ENCODE measurements at regions not wholly inside any gene's neighbourhood (a gene's known extent, or its start where the extent isn't known, plus 50 kb on each side); places are given as distances from the start of the nearest gene placed in this dataset.

GRCh38 chr1:82690411-82690810 lies 889.7 kb downstream of the ADGRL2 start:
- Histone ChIP-seq H3K27ac (ENCODE audit: low read length) (no peak overlapping the region), H3K4me1 (ENCODE audit: insufficient read depth, low read length) (no peaks in the 10 kb centered on the region), H3K9ac (ENCODE audit: low read depth, low read length) (no peak overlapping the region), H3K9me3 (ENCODE audit: insufficient read depth, low read depth, low read length) (peaks cover 16% of the 10 kb centered on the region; the same call in 1 of the 2 replicates), H3K36me3 (ENCODE audit: insufficient read depth, low read depth, low read length) (no peaks in the 10 kb centered on the region), H3K27me3 (ENCODE audit: insufficient read depth, low read length) (no peaks in the 10 kb centered on the region), H3K4me3 (ENCODE audit: low read length) (no peak overlapping the region)

DNA sequence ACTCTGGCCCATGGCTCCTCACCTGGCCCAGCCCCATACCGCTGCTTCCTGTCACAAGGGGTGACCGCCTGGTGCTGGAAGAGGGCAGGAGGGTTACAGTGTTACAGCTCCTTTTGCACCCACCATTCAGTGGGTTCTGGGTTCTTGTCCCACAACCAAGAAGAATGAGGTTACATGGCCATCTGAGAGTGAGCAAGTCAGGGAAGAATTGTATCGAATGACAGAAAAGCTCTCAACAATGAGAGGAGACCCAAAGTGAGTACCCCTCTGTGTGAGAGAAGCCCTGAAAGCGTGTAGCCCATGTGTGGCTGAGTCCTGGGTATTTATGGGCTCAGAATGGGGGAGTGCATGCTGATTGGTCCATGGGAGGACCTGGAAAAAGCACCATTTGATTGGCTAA lies 888.5 kb downstream of the ADGRL2 start:
- H3K4me3 ChIP-seq (ENCODE audit: low read length), result no peak overlapping the region
- no peaks in the 10 kb centered on the region for H3K36me3 ChIP-seq (ENCODE audit: insufficient read depth, low read depth, low read length)
- H3K27ac ChIP-seq (ENCODE audit: low read length), result no peak overlapping the region
- no peaks in the 10 kb centered on the region for H3K4me1 ChIP-seq (ENCODE audit: insufficient read depth, low read length)
- no peaks in the 10 kb centered on the region for H3K27me3 ChIP-seq (ENCODE audit: insufficient read depth, low read length)
- no peak overlapping the region for H3K9ac ChIP-seq (ENCODE audit: low read depth, low read length)
- peaks cover 16% of the 10 kb centered on the region; the same call in 1 of the 2 replicates for H3K9me3 ChIP-seq (ENCODE audit: insufficient read depth, low read depth, low read length)

DNA sequence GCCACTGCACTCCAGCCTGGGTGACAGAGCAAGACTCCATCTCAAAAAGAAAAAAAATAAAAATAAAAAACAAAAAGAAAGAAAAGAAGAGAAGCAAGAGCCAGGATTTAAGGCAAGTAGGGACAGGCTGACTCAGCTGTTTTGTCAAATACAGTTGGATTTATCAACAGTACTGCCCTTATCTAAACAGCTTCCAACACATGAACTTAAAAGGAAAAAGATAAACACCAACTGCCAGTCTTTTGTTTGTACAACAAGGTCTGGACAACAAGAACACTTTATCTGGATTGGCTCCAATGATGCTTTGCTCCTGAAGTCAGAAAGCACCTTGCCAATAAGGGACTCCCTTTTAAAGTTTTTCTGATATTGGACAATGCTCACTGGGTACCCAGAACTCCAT lies 886.0 kb downstream of the ADGRL2 start:
- Histone ChIP-seq H3K4me3 (ENCODE audit: low read length) (no peak overlapping the region), H3K4me1 (ENCODE audit: insufficient read depth, low read length) (no peaks in the 10 kb centered on the region)

GRCh38 chr1:82646888-82647287 lies 846.2 kb downstream of the ADGRL2 start:
- no peaks in the 10 kb centered on the region for H3K9me3 ChIP-seq (ENCODE audit: insufficient read depth, low read depth, low read length)

More for the DNA sequence above, 886.0 kb downstream of the ADGRL2 start:
- Histone ChIP-seq H3K9ac (ENCODE audit: low read depth, low read length) (no peak overlapping the region), H3K27ac (ENCODE audit: low read length) (no peak overlapping the region), H3K27me3 (ENCODE audit: insufficient read depth, low read length) (no peaks in the 10 kb centered on the region), H3K9me3 (ENCODE audit: insufficient read depth, low read depth, low read length) (peaks cover 16% of the 10 kb centered on the region; the same call in 1 of the 2 replicates), H3K36me3 (ENCODE audit: insufficient read depth, low read depth, low read length) (no peaks in the 10 kb centered on the region)

GRCh38 chr1:82646336-82646735 lies 845.6 kb downstream of the ADGRL2 start:
- Histone ChIP-seq H3K27ac (ENCODE audit: low read length) (no peak overlapping the region), H3K4me3 (ENCODE audit: low read length) (no peak overlapping the region), H3K36me3 (ENCODE audit: insufficient read depth, low read depth, low read length) (no peaks in the 10 kb centered on the region), H3K27me3 (ENCODE audit: insufficient read depth, low read length) (no peaks in the 10 kb centered on the region), H3K9ac (ENCODE audit: low read depth, low read length) (no peak overlapping the region), H3K4me1 (ENCODE audit: insufficient read depth, low read length) (peaks cover 7% of the 10 kb centered on the region; the same call in 1 of the 2 replicates), H3K9me3 (ENCODE audit: insufficient read depth, low read depth, low read length) (no peaks in the 10 kb centered on the region)

More at GRCh38 chr1:82646888-82647287, 846.2 kb downstream of the ADGRL2 start:
- Histone ChIP-seq H3K4me3 (ENCODE audit: low read length) (no peak overlapping the region), H3K36me3 (ENCODE audit: insufficient read depth, low read depth, low read length) (no peaks in the 10 kb centered on the region), H3K27ac (ENCODE audit: low read length) (no peak overlapping the region), H3K27me3 (ENCODE audit: insufficient read depth, low read length) (no peaks in the 10 kb centered on the region), H3K9ac (ENCODE audit: low read depth, low read length) (no peak overlapping the region), H3K4me1 (ENCODE audit: insufficient read depth, low read length) (peaks cover 7% of the 10 kb centered on the region; the same call in 1 of the 2 replicates)

DNA sequence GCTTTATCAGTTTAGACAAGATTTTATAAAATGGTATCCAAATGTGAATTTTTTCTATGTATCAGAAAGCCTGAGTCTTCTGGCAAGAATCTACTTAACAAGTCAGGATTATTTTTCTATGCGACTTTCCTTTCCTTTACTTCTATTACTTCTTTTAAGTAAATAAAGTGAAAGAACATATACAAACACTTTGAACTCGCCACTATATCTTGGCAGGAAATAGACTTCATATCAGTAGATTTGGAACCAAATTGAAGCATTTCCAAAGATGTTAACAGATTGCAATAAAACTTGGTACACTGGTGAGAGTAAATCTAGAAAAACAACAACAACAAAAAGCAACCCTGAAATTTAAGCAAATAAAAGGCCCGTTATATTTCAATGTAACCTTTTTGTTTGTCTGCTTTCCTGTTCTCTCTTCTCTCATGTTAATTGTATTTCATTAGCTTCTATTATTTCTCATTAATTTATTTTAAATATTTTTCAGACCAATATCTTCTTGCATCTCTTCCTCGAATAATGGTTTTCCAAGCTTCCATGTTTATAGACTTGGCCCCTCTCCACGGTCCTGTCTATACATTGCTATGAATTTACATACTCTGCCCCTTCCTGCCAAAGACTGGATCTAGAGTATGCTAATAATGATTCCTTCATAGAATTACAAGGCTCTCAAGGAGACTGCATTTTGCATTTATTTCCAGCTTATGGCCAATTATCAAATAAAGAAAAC lies 843.6 kb downstream of the ADGRL2 start:
- H3K36me3 ChIP-seq (ENCODE audit: insufficient read depth, low read depth, low read length), result no peaks in the 10 kb centered on the region
- H3K4me1 ChIP-seq (ENCODE audit: insufficient read depth, low read length), result peaks cover 7% of the 10 kb centered on the region; the same call in 1 of the 2 replicates
- H3K27ac ChIP-seq (ENCODE audit: low read length), result no peak overlapping the region
- no peak overlapping the region for H3K4me3 ChIP-seq (ENCODE audit: low read length)
- no peaks in the 10 kb centered on the region for H3K9me3 ChIP-seq (ENCODE audit: insufficient read depth, low read depth, low read length)
- no peak overlapping the region for H3K9ac ChIP-seq (ENCODE audit: low read depth, low read length)
- H3K27me3 ChIP-seq (ENCODE audit: insufficient read depth, low read length), result no peaks in the 10 kb centered on the region

DNA sequence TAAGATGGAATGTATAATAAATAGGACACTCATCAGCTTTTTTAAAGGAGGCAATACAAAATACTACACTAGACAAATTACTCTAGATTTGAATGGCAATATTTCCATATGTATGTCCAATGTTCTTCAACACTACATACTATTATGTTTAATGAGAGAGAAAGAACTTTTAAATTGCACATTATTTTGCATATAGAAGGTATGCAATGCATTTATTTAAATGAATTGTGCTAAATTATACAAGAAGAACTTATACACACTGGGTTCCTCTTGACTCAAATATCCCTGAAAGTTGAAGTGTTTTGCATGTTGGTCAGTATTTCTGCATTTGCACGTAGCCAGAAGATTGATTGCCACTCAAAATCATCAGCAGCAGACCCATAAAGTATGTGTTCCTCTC lies 839.6 kb downstream of the ADGRL2 start:
- Histone ChIP-seq H3K27ac (ENCODE audit: low read length) (no peak overlapping the region), H3K36me3 (ENCODE audit: insufficient read depth, low read depth, low read length) (no peaks in the 10 kb centered on the region), H3K9me3 (ENCODE audit: insufficient read depth, low read depth, low read length) (no peaks in the 10 kb centered on the region), H3K27me3 (ENCODE audit: insufficient read depth, low read length) (no peaks in the 10 kb centered on the region), H3K4me1 (ENCODE audit: insufficient read depth, low read length) (no peaks in the 10 kb centered on the region), H3K4me3 (ENCODE audit: low read length) (no peak overlapping the region), H3K9ac (ENCODE audit: low read depth, low read length) (no peak overlapping the region)

GRCh38 chr1:82634266-82634665 lies 833.5 kb downstream of the ADGRL2 start:
- no peak overlapping the region for H3K27ac ChIP-seq (ENCODE audit: low read length)
- no peak overlapping the region for H3K9ac ChIP-seq (ENCODE audit: low read depth, low read length)
- H3K9me3 ChIP-seq (ENCODE audit: insufficient read depth, low read depth, low read length), result no peaks in the 10 kb centered on the region
- no peaks in the 10 kb centered on the region for H3K4me1 ChIP-seq (ENCODE audit: insufficient read depth, low read length)
- H3K4me3 ChIP-seq (ENCODE audit: low read length), result no peak overlapping the region
- no peaks in the 10 kb centered on the region for H3K27me3 ChIP-seq (ENCODE audit: insufficient read depth, low read length)
- H3K36me3 ChIP-seq (ENCODE audit: insufficient read depth, low read depth, low read length), result no peaks in the 10 kb centered on the region

- Histone ChIP-seq H3K9me3 (ENCODE audit: insufficient read depth, low read depth, low read length) (no peaks in the 10 kb centered on the region), H3K4me3 (ENCODE audit: low read length) (no peak overlapping the region), H3K27me3 (ENCODE audit: insufficient read depth, low read length) (no peaks in the 10 kb centered on the region), H3K27ac (ENCODE audit: low read length) (no peak overlapping the region), H3K9ac (ENCODE audit: low read depth, low read length) (no peak overlapping the region), H3K36me3 (ENCODE audit: insufficient read depth, low read depth, low read length) (no peaks in the 10 kb centered on the region), H3K4me1 (ENCODE audit: insufficient read depth, low read length) (no peaks in the 10 kb centered on the region)
Measured at GRCh38 chr1:82632155-82632554, 831.4 kb downstream of the ADGRL2 start.

DNA sequence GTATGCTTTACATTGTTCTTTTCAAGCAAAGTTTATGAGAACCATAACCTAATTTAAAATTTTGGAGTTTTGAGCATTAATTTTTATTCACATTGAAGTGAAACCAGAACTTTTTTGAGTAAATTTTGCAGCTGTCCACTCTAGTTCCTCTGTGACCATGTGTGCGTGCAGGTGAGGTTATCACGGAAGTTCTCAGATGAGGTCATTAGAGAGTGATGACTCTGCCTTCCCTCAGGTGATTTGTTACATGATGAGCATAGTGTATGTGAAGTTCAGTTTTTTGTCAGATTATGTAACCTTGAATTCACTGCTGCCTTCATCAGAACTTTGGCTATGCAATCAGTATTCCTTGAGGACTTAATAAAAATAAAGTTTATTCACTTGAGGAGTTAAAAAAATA lies 828.2 kb downstream of the ADGRL2 start:
- Histone ChIP-seq H3K4me3 (ENCODE audit: low read length) (no peak overlapping the region), H3K4me1 (ENCODE audit: insufficient read depth, low read length) (no peaks in the 10 kb centered on the region), H3K9me3 (ENCODE audit: insufficient read depth, low read depth, low read length) (peaks cover 31% of the 10 kb centered on the region), H3K27ac (ENCODE audit: low read length) (no peak overlapping the region), H3K36me3 (ENCODE audit: insufficient read depth, low read depth, low read length) (no peaks in the 10 kb centered on the region), H3K9ac (ENCODE audit: low read depth, low read length) (no peak overlapping the region), H3K27me3 (ENCODE audit: insufficient read depth, low read length) (no peaks in the 10 kb centered on the region)

GRCh38 chr1:82625537-82625936 lies 824.8 kb downstream of the ADGRL2 start:
- no peak overlapping the region for H3K4me3 ChIP-seq (ENCODE audit: low read length)
- H3K36me3 ChIP-seq (ENCODE audit: insufficient read depth, low read depth, low read length), result no peaks in the 10 kb centered on the region
- H3K27ac ChIP-seq (ENCODE audit: low read length), result no peak overlapping the region
- no peak overlapping the region for H3K9ac ChIP-seq (ENCODE audit: low read depth, low read length)
- H3K27me3 ChIP-seq (ENCODE audit: insufficient read depth, low read length), result no peaks in the 10 kb centered on the region
- no peaks in the 10 kb centered on the region for H3K4me1 ChIP-seq (ENCODE audit: insufficient read depth, low read length)
- peaks cover 47% of the 10 kb centered on the region for H3K9me3 ChIP-seq (ENCODE audit: insufficient read depth, low read depth, low read length)

- H3K9ac ChIP-seq (ENCODE audit: low read depth, low read length), result no peak overlapping the region
- H3K27me3 ChIP-seq (ENCODE audit: insufficient read depth, low read length), result no peaks in the 10 kb centered on the region
- no peak overlapping the region for H3K4me3 ChIP-seq (ENCODE audit: low read length)
- peaks cover 38% of the 10 kb centered on the region for H3K9me3 ChIP-seq (ENCODE audit: insufficient read depth, low read depth, low read length)
- no peak overlapping the region for H3K27ac ChIP-seq (ENCODE audit: low read length)
- no peaks in the 10 kb centered on the region for H3K4me1 ChIP-seq (ENCODE audit: insufficient read depth, low read length)
- H3K36me3 ChIP-seq (ENCODE audit: insufficient read depth, low read depth, low read length), result no peaks in the 10 kb centered on the region
Measured at GRCh38 chr1:82621076-82621475, 820.3 kb downstream of the ADGRL2 start.
